ENCODE measurements at regions not wholly inside any gene's neighbourhood (a gene's known extent, or its start where the extent isn't known, plus 50 kb on each side); places are given as distances from the start of the nearest gene placed in this dataset.
A peak's percentile ranks its signal among the peaks of the same experiment; 100 is the strongest.

- Histone ChIP-seq H3K27me3 (ENCODE audit: control insufficient read depth in 3 of 3, insufficient read depth in 3 of 3, low read depth in 1 of 3, low read length in 3 of 3) (peaks cover 0 to 9% (median 0%) of the 10 kb centered on the region in 3 experiments), H4K91ac (ENCODE audit: low read depth, low read length, poor library complexity) (no peak overlapping the region), H2AFZ (ENCODE audit: low read length) (no peak overlapping the region), H3K4me3 (ENCODE audit: low read length in 2 of 2) (no peak overlapping the region), H2BK5ac (ENCODE audit: low read length) (no peak overlapping the region), H2BK15ac (ENCODE audit: low read length) (no peak overlapping the region), H3K27ac (replicated peaks; ENCODE audit: low read length) (no peak overlapping the region), H3K9me3 (replicated peaks in 1 of 2; ENCODE audit: control insufficient read depth in 2 of 2, insufficient read depth in 1 of 2, low read depth in 1 of 2, low read length in 2 of 2) (peaks cover 0 to 2% of the 10 kb centered on the region in 2 donors), H4K8ac (ENCODE audit: low read depth, low read length) (no peak overlapping the region), H2AK5ac (ENCODE audit: low read depth, low read length) (no peak overlapping the region), H2BK120ac (ENCODE audit: low read depth, low read length) (no peak overlapping the region), H2BK12ac (ENCODE audit: low read length) (no peak overlapping the region), H3K14ac (ENCODE audit: low read length) (no peak overlapping the region), H3K36me3 (replicated peaks in 1 of 2; ENCODE audit: control insufficient read depth in 2 of 2, insufficient read depth in 2 of 2, low read length in 2 of 2) (no peaks in the 10 kb centered on the region), H3K18ac (ENCODE audit: low read length) (no peak overlapping the region), H3K4ac (ENCODE audit: low read length) (no peak overlapping the region), H3K79me1 (ENCODE audit: low read depth, low read length) (no peaks in the 10 kb centered on the region), H3K4me1 (ENCODE audit: control insufficient read depth in 2 of 2, insufficient read depth in 1 of 2, low read depth in 1 of 2, low read length in 2 of 2) (peaks cover 0 to 5% of the 10 kb centered on the region in 2 donors), H3K23ac (ENCODE audit: low read depth, low read length, poor library complexity) (no peak overlapping the region), H3K4me2 (ENCODE audit: insufficient read depth, low read length, poor library complexity, severe bottlenecking) (no peak overlapping the region), H3K9ac (ENCODE audit: low read depth, low read length, poor library complexity) (no peak overlapping the region)
- WGBS, 2 donors (ENCODE audit: extremely low coverage in 2 of 2, insufficient read length in 2 of 2, insufficient replicate concordance in 1 of 2), result no CpG with 5 or more reads among the region's 1 CpG
- DNase-seq (ENCODE audit: low spot score), result no peak
Observed at GRCh38 chr16:17947165-17947564, 389.4 kb downstream of the NPIPA8 start.

- H2BK12ac ChIP-seq (ENCODE audit: low read length), result no peak overlapping the region
- H4K91ac ChIP-seq (ENCODE audit: low read depth, low read length, poor library complexity), result no peak overlapping the region
- H3K18ac ChIP-seq (ENCODE audit: low read length), result no peak overlapping the region
- no peak overlapping the region for H2BK5ac ChIP-seq (ENCODE audit: low read length)
- peaks cover 0 to 11% of the 10 kb centered on the region in 2 donors for H3K4me1 ChIP-seq (ENCODE audit: control insufficient read depth in 2 of 2, insufficient read depth in 1 of 2, low read depth in 1 of 2, low read length in 2 of 2)
- no peak overlapping the region for H3K4me3 ChIP-seq (ENCODE audit: low read length in 2 of 2)
- H2BK120ac ChIP-seq (ENCODE audit: low read depth, low read length), result no peak overlapping the region
- peaks cover 0 to 9% (median 0%) of the 10 kb centered on the region in 3 experiments for H3K27me3 ChIP-seq (ENCODE audit: control insufficient read depth in 3 of 3, insufficient read depth in 3 of 3, low read depth in 1 of 3, low read length in 3 of 3)
- H3K9me3 ChIP-seq (replicated peaks in 1 of 2; ENCODE audit: control insufficient read depth in 2 of 2, insufficient read depth in 1 of 2, low read depth in 1 of 2, low read length in 2 of 2), result peaks cover 0 to 2% of the 10 kb centered on the region in 2 donors
- no peak overlapping the region for H3K23ac ChIP-seq (ENCODE audit: low read depth, low read length, poor library complexity)
- no peaks in the 10 kb centered on the region for H3K79me1 ChIP-seq (ENCODE audit: low read depth, low read length)
- H2AK5ac ChIP-seq (ENCODE audit: low read depth, low read length), result no peak overlapping the region
- H3K4ac ChIP-seq (ENCODE audit: low read length), result no peak overlapping the region
- no CpG with 5 or more reads among the region's 5 CpGs for WGBS, 2 donors (ENCODE audit: extremely low coverage in 2 of 2, insufficient read length in 2 of 2, insufficient replicate concordance in 1 of 2)
- no peak overlapping the region for H3K4me2 ChIP-seq (ENCODE audit: insufficient read depth, low read length, poor library complexity, severe bottlenecking)
- H3K9ac ChIP-seq (ENCODE audit: low read depth, low read length, poor library complexity), result no peak overlapping the region
- H2AFZ ChIP-seq (ENCODE audit: low read length), result no peak overlapping the region
- no peak overlapping the region for H4K8ac ChIP-seq (ENCODE audit: low read depth, low read length)
- no peaks in the 10 kb centered on the region for H3K36me3 ChIP-seq (replicated peaks in 1 of 2; ENCODE audit: control insufficient read depth in 2 of 2, insufficient read depth in 2 of 2, low read length in 2 of 2)
- no peak overlapping the region for H2BK15ac ChIP-seq (ENCODE audit: low read length)
- DNase-seq (ENCODE audit: low spot score), result no peak
- no peak overlapping the region for H3K27ac ChIP-seq (replicated peaks; ENCODE audit: low read length)
- no peak overlapping the region for H3K14ac ChIP-seq (ENCODE audit: low read length)
Observed at GRCh38 chr16:17945080-17945601, 391.4 kb downstream of the NPIPA8 start.

- Histone ChIP-seq H3K9me3 (replicated peaks in 1 of 2; ENCODE audit: control insufficient read depth in 2 of 2, insufficient read depth in 1 of 2, low read depth in 1 of 2, low read length in 2 of 2) (peaks cover 0 to 2% of the 10 kb centered on the region in 2 donors), H3K9ac (ENCODE audit: low read depth, low read length, poor library complexity) (no peak overlapping the region), H4K91ac (ENCODE audit: low read depth, low read length, poor library complexity) (no peak overlapping the region), H2BK5ac (ENCODE audit: low read length) (no peak overlapping the region), H3K4ac (ENCODE audit: low read length) (no peak overlapping the region), H3K4me1 (ENCODE audit: control insufficient read depth in 2 of 2, insufficient read depth in 1 of 2, low read depth in 1 of 2, low read length in 2 of 2) (peaks cover 0 to 10% of the 10 kb centered on the region in 2 donors), H2AK5ac (ENCODE audit: low read depth, low read length) (no peak overlapping the region), H3K18ac (ENCODE audit: low read length) (no peak overlapping the region), H3K79me1 (ENCODE audit: low read depth, low read length) (no peaks in the 10 kb centered on the region), H3K23ac (ENCODE audit: low read depth, low read length, poor library complexity) (no peak overlapping the region), H3K14ac (ENCODE audit: low read length) (no peak overlapping the region), H3K36me3 (replicated peaks in 1 of 2; ENCODE audit: control insufficient read depth in 2 of 2, insufficient read depth in 2 of 2, low read length in 2 of 2) (no peaks in the 10 kb centered on the region), H4K8ac (ENCODE audit: low read depth, low read length) (no peak overlapping the region), H2AFZ (ENCODE audit: low read length) (no peak overlapping the region), H3K27ac (replicated peaks; ENCODE audit: low read length) (no peak overlapping the region), H2BK15ac (ENCODE audit: low read length) (no peak overlapping the region), H2BK12ac (ENCODE audit: low read length) (no peak overlapping the region), H3K4me2 (ENCODE audit: insufficient read depth, low read length, poor library complexity, severe bottlenecking) (no peak overlapping the region), H3K4me3 (ENCODE audit: low read length in 2 of 2) (no peak overlapping the region), H2BK120ac (ENCODE audit: low read depth, low read length) (no peak overlapping the region), H3K27me3 (ENCODE audit: control insufficient read depth in 3 of 3, insufficient read depth in 3 of 3, low read depth in 1 of 3, low read length in 3 of 3) (peaks cover 0 to under 1% (median 0%) of the 10 kb centered on the region in 3 experiments)
- WGBS, 2 donors (ENCODE audit: extremely low coverage in 2 of 2, insufficient read length in 2 of 2, insufficient replicate concordance in 1 of 2), result no CpG with 5 or more reads among the region's 2 CpGs
- DNase-seq (ENCODE audit: low spot score), result peak; percentile 20
Observed at GRCh38 chr16:17944345-17944744, 392.2 kb downstream of the NPIPA8 start.

GRCh38 chr16:17942067-17942466 lies 394.5 kb downstream of the NPIPA8 start:
- Histone ChIP-seq H3K36me3 (replicated peaks in 1 of 2; ENCODE audit: control insufficient read depth in 2 of 2, insufficient read depth in 2 of 2, low read length in 2 of 2) (no peaks in the 10 kb centered on the region), H2BK120ac (ENCODE audit: low read depth, low read length) (no peak overlapping the region), H3K4me1 (ENCODE audit: control insufficient read depth in 2 of 2, insufficient read depth in 1 of 2, low read depth in 1 of 2, low read length in 2 of 2) (peaks cover 0 to 12% of the 10 kb centered on the region in 2 donors), H3K27ac (replicated peaks; ENCODE audit: low read length) (no peak overlapping the region), H2AK5ac (ENCODE audit: low read depth, low read length) (peak overlapping the region; percentile 21), H2BK15ac (ENCODE audit: low read length) (no peak overlapping the region), H4K8ac (ENCODE audit: low read depth, low read length) (no peak overlapping the region), H3K4me2 (ENCODE audit: insufficient read depth, low read length, poor library complexity, severe bottlenecking) (no peak overlapping the region), H3K4ac (ENCODE audit: low read length) (no peak overlapping the region), H3K4me3 (ENCODE audit: low read length in 2 of 2) (no peak overlapping the region), H2AFZ (ENCODE audit: low read length) (no peak overlapping the region), H3K14ac (ENCODE audit: low read length) (no peak overlapping the region), H3K23ac (ENCODE audit: low read depth, low read length, poor library complexity) (no peak overlapping the region), H3K9me3 (replicated peaks in 1 of 2; ENCODE audit: control insufficient read depth in 2 of 2, insufficient read depth in 1 of 2, low read depth in 1 of 2, low read length in 2 of 2) (peaks cover 0 to 2% of the 10 kb centered on the region in 2 donors), H3K18ac (ENCODE audit: low read length) (no peak overlapping the region), H2BK12ac (ENCODE audit: low read length) (no peak overlapping the region), H2BK5ac (ENCODE audit: low read length) (no peak overlapping the region), H3K9ac (ENCODE audit: low read depth, low read length, poor library complexity) (no peak overlapping the region), H3K79me1 (ENCODE audit: low read depth, low read length) (no peaks in the 10 kb centered on the region), H3K27me3 (ENCODE audit: control insufficient read depth in 3 of 3, insufficient read depth in 3 of 3, low read depth in 1 of 3, low read length in 3 of 3) (no peaks in the 10 kb centered on the region), H4K91ac (ENCODE audit: low read depth, low read length, poor library complexity) (no peak overlapping the region)
- DNase-seq (ENCODE audit: low spot score), result no peak
- WGBS, 2 donors (ENCODE audit: extremely low coverage in 2 of 2, insufficient read length in 2 of 2, insufficient replicate concordance in 1 of 2), result no CpG with 5 or more reads among the region's 12 CpGs

Data from neuronal stem cell (in vitro differentiated cells).